HG02678 (cell line): ENCODE measurements at regions not wholly inside any gene's neighbourhood (a gene's known extent, or its start where the extent isn't known, plus 50 kb on each side); places are given as distances from the start of the nearest gene placed in this dataset.

ENCODE experiments used
- ATAC-seq: cut with Tn5 transposase; IDR thresholded peaks from one replicate; pipeline ENCODE4 v1.9.1; 2021; ENCODE audit warnings: mild to moderate bottlenecking, moderate library complexity; ENCODE audit not compliant: unreplicated experiment

GRCh38 chr3:27593173-27593572 is 109.0 kb upstream of the SLC4A7 start:
- no peak for ATAC-seq

- no peak for ATAC-seq
These were observed 107.4 kb upstream of the SLC4A7 start for GRCh38 chr3:27591312-27592210.

- ATAC-seq, result no peak
These were observed 106.5 kb upstream of the SLC4A7 start for GRCh38 chr3:27590437-27591298.

GRCh38 chr3:27589795-27590194 is 105.6 kb upstream of the SLC4A7 start:
- no peak for ATAC-seq

- no peak for ATAC-seq
These were observed 101.2 kb upstream of the SLC4A7 start for GRCh38 chr3:27585429-27585828.

GRCh38 chr3:27584874-27585273 is 100.7 kb upstream of the SLC4A7 start:
- ATAC-seq, result no peak

- ATAC-seq, result no peak
These were observed 97.7 kb upstream of the SLC4A7 start for GRCh38 chr3:27581852-27582251.

- ATAC-seq, result no peak
These were observed 93.8 kb upstream of the SLC4A7 start for GRCh38 chr3:27578032-27578431.

GRCh38 chr3:27577504-27577903 is 93.3 kb upstream of the SLC4A7 start:
- no peak for ATAC-seq

- no peak for ATAC-seq
These were observed 92.0 kb upstream of the SLC4A7 start for GRCh38 chr3:27576171-27576570.

- ATAC-seq, result no peak
These were observed 91.3 kb upstream of the SLC4A7 start for GRCh38 chr3:27575499-27575898.

- ATAC-seq, result no peak
These were observed 90.2 kb upstream of the SLC4A7 start for GRCh38 chr3:27574438-27574795.

GRCh38 chr3:27573780-27574437 is 89.7 kb upstream of the SLC4A7 start:
- no peak for ATAC-seq

- ATAC-seq, result no peak
These were observed 89.0 kb upstream of the SLC4A7 start for GRCh38 chr3:27573138-27573537.

GRCh38 chr3:27571345-27571744 is 87.2 kb upstream of the SLC4A7 start:
- ATAC-seq, result no peak

- ATAC-seq, result no peak
These were observed 86.4 kb upstream of the SLC4A7 start for GRCh38 chr3:27570421-27571106.

- no peak for ATAC-seq
These were observed 84.2 kb upstream of the SLC4A7 start for GRCh38 chr3:27568393-27568792.

- no peak for ATAC-seq
These were observed 83.1 kb upstream of the SLC4A7 start for GRCh38 chr3:27567251-27567650.

GRCh38 chr3:27565201-27565852 is 81.1 kb upstream of the SLC4A7 start:
- no peak for ATAC-seq

- no peak for ATAC-seq
These were observed 77.4 kb upstream of the SLC4A7 start for GRCh38 chr3:27561576-27561975.
